DMS79 (cell line): ENCODE measurements at regions not wholly inside any gene's neighbourhood (a gene's known extent, or its start where the extent isn't known, plus 50 kb on each side); places are given as distances from the start of the nearest gene placed in this dataset.
"Not testable (repeated sequence)": the region's sequence is repeated elsewhere in the genome, so short reads cannot be mapped to it uniquely, and the experiment has no call there.

Experiments
- DNase-seq: peaks from one replicate; lab custom pipeline; 2025; lab: John Stamatoyannopoulos, UW

DNA sequence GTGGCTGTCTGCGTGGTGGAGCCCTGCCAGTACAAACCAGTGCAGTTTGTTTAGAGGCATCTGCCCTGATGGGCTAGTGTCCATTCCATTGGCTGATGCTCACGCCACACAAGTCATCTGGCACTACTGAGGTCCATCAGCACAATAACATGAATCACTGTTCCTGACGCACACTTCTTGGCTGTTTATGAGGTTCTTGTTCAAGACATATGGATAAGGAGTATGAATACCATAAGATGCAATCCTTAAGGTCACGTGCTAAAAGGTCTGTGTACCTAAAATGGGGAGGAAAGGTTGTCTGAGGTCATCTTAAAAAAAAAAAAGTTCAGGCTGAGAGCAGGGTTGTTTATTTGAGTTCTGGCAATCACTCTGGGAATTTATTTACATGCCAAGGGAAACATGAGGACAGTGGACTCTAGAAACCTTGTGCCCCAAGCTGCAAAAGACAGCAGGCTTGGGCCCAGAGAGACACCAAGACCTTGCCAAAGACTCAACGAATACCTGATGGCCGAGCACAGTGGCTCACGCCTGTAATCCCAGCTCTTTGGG lies 54.1 kb upstream of the SHLD1 start:
- no peak for DNase-seq

GRCh38 chr20:5691918-5692618 lies 58.1 kb upstream of the SHLD1 start:
- peak; percentile 81 for DNase-seq

DNA sequence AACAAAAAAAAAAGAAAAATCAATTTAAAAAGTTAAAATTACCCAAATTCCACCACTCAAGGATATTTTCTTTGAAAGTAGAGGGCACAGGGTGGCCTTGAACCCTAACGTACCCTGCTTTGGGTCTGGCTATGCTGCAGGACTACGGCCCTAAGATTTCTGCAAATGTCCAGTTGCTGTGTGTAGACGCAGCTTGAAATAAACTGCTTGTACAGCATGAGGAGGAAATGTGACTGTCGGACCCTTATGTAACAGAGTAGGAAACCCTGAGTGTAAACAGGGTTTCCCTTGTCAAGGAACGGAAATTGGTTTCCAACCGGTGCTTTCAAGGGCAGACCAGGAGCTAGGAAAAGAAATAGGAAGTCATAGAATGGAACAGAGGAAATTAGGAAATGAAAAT lies 60.7 kb upstream of the SHLD1 start:
- DNase-seq = no peak

- no peak for DNase-seq
These were observed 61.7 kb upstream of the SHLD1 start for GRCh38 chr20:5688431-5688972.

DNA sequence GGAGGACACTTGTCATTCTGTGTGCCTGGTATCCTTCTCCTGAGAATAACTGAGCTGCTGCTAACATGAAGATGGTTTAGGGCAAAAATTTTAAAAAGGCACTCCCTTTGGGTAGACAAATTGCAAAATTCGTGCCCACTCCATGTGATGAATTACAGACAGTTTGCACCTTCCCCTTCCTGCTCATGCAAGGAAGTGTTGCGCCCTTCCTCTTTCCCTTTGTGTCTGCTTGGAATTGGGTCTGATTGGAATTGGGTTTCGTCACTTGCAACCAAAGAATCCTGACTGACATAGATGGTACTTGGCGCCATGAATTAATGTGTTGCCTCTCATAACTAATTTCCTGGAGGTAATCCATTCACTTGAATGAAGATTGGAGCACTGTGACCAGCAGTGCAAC lies 62.3 kb upstream of the SHLD1 start:
- DNase-seq = no peak

- no peak for DNase-seq
These were observed 63.7 kb upstream of the SHLD1 start for GRCh38 chr20:5686384-5687105.

GRCh38 chr20:5682556-5682955 lies 67.6 kb upstream of the SHLD1 start:
- DNase-seq = not testable (repeated sequence)

DNA sequence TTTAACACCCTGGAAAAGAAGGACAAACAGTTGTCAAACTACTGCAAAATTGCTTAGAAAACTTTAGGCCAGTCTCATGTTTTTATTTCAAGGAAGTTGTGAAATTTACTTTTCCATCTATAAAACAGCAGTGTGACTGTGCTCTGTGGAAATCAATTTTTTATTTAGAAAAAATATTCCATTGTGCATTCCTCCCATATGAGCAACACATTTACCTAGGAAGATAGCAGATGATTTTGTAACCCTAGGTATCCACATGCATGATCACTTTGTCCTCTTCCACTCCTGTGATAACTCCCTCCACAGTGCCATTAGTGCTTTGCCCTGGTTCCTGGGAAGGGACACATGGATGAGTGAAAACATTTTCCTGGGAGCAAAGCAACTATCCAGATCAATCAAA lies 69.4 kb upstream of the GPCPD1 start:
- no peak for DNase-seq

GRCh38 chr20:5678777-5679176 lies 68.0 kb upstream of the GPCPD1 start:
- no peak for DNase-seq

GRCh38 chr20:5677944-5678343 lies 67.1 kb upstream of the GPCPD1 start:
- not testable (repeated sequence) for DNase-seq

- DNase-seq = no peak
These were observed 66.6 kb upstream of the GPCPD1 start for GRCh38 chr20:5677389-5677788.

DNA sequence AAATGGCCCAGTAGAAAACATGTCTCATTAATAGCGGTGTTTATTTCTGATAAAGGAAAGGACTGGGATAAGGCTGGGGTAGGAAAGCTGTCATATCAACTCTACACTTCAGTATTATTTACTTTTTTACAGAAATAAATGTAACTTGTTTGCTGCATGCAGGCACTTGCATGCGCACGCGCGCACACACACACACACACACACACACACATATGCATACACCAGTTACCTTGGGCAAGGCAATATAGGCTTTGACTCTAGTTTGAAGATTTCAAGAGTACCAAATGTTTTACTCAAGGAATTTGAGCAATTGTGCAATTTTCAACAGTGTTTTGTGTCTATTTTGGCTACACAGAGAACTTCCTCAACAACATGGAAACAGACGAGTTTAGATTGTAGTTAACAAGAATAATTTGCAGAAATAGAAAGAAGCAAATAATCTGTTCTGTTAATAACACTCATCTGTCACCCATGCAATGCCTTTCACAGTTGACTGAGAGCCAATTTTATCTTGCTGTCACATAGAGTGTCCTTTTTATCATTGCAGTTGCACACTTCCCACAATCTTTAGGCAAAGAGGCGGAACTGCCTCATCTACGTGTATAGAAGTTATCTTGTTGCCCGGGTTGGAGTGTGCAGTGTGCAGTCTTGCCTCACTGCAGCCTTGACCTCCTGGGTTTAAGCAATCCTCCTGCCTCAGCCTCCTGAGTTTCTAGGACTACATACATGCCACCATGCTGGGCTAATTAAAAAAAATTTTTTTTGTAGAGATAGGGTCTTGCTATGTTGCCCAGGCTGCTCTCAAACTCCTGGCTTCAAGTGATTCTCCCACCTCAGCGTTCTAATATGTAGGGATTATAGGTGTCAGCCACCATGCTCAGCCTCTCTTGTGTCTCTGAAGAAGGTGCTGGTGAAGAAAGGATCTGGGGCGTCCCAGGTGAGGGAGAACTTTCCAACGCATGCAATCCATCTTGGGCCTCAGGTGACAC lies 64.6 kb upstream of the GPCPD1 start:
- no peak for DNase-seq

- DNase-seq = no peak
These were observed 63.4 kb upstream of the GPCPD1 start for GRCh38 chr20:5674176-5674660.

- no peak for DNase-seq
These were observed 60.1 kb upstream of the GPCPD1 start for GRCh38 chr20:5670874-5671273.

DNA sequence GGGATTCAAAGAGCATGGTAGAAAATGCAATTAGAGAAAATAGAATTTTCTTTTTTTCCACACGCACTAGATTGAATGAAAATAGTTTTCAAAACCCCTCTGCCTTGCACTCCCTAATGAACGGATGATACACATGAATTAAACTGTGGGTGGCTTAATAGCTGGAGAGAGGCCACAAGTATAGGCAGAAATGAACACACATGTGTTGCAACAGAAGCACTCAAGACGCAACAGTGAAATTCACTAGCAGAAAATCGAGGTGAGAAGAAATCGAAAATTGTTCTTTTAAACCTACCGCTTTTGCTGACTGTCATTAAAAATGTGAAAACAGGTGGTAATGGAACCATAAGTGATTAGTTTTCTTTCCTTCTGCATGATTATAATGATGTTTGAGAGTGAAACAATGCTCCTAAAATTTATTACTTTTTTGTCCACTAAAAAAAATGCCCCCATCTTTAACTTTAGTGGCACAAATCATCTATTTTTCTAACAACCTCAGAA lies 59.3 kb upstream of the GPCPD1 start:
- no peak for DNase-seq

GRCh38 chr20:5668529-5668868 lies 57.7 kb upstream of the GPCPD1 start:
- no peak for DNase-seq

DNA sequence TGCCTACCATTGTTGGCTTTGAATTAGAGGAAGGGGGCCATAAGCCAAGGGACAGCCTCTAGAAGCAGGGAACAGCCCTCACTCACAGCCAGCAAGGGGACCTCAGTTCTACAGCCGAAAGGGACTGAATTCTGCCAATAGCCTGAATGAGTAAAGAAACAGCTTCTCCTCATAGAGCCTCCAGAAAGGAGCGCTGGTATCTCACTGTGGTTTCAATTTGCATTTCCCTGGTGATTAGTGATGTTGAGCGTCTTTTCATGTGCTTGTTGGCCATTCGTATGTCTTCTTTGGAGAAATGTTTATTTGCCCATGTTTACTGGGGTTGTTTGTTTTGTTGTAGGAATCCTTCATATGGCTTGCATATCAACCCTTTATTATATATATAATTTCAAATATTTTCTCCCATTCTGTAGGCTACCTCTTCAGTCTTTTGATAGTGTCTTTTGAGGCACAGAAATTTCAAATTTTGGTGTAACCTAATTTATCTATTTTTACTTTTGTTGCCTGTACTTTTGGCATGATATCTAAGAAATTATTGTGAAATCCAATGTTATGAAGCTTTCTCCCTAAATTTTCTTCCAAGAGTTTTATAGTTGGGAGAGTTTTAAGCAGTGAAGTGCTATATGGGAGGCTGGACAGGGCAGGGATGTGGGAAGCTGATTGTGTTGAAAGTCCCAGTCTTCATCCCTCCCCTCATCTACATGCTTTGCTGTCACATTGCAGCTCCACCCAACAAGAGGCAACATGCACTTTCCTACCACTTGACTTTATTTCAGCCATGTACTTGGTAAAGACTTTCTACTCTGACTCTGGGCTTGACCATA lies 57.1 kb upstream of the GPCPD1 start:
- no peak for DNase-seq

DNA sequence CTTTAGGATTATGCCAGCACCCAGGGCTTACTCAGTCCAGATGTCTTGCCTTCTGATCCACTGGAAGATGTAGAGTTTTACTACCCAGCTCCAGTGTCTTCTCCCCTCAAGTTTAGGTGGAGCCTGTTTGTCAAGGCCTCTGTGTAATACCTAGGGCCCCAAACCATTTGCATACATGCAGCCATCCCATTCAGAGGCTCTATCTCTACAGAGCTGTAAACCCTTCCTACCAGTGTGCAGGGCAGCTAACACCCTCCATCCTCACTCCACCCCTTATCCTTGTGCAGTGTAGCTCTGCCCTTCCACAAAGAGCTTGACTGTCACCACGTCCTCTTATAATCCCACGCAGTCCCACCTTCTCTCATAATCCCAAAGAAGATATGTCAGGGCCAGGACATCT lies 54.6 kb upstream of the GPCPD1 start:
- DNase-seq = no peak

DNA sequence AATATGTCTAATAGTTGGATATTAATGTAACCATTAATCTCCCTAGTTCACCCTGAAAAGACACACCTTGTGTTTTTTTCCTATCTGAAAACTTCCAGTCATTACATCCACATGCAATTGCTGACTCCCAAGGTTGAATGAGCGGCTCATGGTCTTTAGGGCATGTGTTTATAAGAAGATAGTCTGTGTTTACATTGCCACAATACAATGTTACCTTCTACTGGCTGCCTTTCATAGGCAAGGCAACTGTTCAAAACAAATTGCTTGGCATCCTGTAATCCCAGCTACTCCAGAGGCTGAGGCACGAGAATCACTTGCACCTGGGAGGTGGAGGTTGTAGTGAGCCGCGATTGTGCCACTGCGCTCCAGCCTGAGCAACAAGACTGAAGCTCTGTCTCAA lies 52.6 kb upstream of the GPCPD1 start:
- DNase-seq = no peak

- DNase-seq = no peak
These were observed 52.0 kb upstream of the GPCPD1 start for GRCh38 chr20:5662769-5663168.

GRCh38 chr20:5660756-5661155 lies 50.0 kb upstream of the GPCPD1 start:
- DNase-seq = not testable (repeated sequence)
